ENCODE measurements at regions not wholly inside any gene's neighbourhood (a gene's known extent, or its start where the extent isn't known, plus 50 kb on each side); places are given as distances from the start of the nearest gene placed in this dataset.

GRCh38 chr6:137283940-137284810, 65.0 kb upstream of the IFNGR1 start:
- Histone ChIP-seq H2BK20ac (ENCODE audit: low read length) (no peak overlapping the region), H4K91ac (replicated peaks; ENCODE audit: insufficient read length, low read length) (no peak overlapping the region), H3K23ac (ENCODE audit: insufficient read length) (no peak overlapping the region), H2BK15ac (ENCODE audit: low read length) (no peak overlapping the region), H3K9me3 (ENCODE audit: insufficient read depth in 2 of 2, low read depth in 1 of 2, low read length in 1 of 2) (no peaks in the 10 kb centered on the region), H3K79me2 (ENCODE audit: control insufficient read depth in 1 of 2, insufficient read depth in 2 of 2, low read length in 2 of 2) (no peaks in the 10 kb centered on the region), H3K27me3 (replicated peaks in 1 of 4; ENCODE audit: control insufficient read depth in 3 of 4, extremely low read depth in 1 of 4, insufficient read depth in 3 of 4, low read length in 3 of 4) (peaks cover 0 to 2% (median 0%) of the 10 kb centered on the region in 4 experiments; a peak in 1 of 7 replicates), H3K23me2 (ENCODE audit: low read depth, low read length) (no peaks in the 10 kb centered on the region), H2BK5ac (ENCODE audit: low read depth, low read length) (no peak overlapping the region), H2BK120ac (replicated peaks; ENCODE audit: low read depth, low read length) (no peak overlapping the region), H3K9ac (replicated peaks in 1 of 4; ENCODE audit: extremely low read depth in 1 of 4, low read depth in 3 of 4, low read length in 3 of 4) (no peak overlapping the region), H3K4me1 (replicated peaks in 1 of 4; ENCODE audit: control insufficient read depth in 3 of 4, insufficient read depth in 4 of 4, low read length in 3 of 4) (no peaks in the 10 kb centered on the region), H2AK5ac (ENCODE audit: low read depth, low read length) (no peak overlapping the region), H3K14ac (ENCODE audit: insufficient read length) (no peak overlapping the region), H3K56ac (replicated peaks; ENCODE audit: insufficient read length, low read depth, low read length) (no peak overlapping the region), H3K36me3 (ENCODE audit: control insufficient read depth in 2 of 4, insufficient read depth in 4 of 4, low read length in 3 of 4) (no peaks in the 10 kb centered on the region), H3K4ac (replicated peaks; ENCODE audit: insufficient read length, low read depth, low read length) (no peak overlapping the region), H4K8ac (ENCODE audit: extremely low read depth, insufficient read depth, low read length) (no peak overlapping the region), H4K20me1 (replicated peaks in 1 of 2; ENCODE audit: control insufficient read depth in 1 of 2, insufficient read depth in 2 of 2, low read length in 2 of 2) (no peaks in the 10 kb centered on the region), H4K5ac (ENCODE audit: insufficient read length, low read depth, low read length) (no peak overlapping the region), H3K4me3 (ENCODE audit: extremely low read depth in 1 of 4, insufficient read depth in 2 of 4, low read depth in 3 of 4, low read length in 4 of 4) (no peak overlapping the region), H2AFZ (ENCODE audit: low read length) (no peak overlapping the region), H2BK12ac (ENCODE audit: low read depth, low read length) (no peak overlapping the region), H3K79me1 (ENCODE audit: low read depth, low read length) (no peaks in the 10 kb centered on the region), H3K18ac (ENCODE audit: extremely low read depth, low read length) (no peak overlapping the region), H3K4me2 (ENCODE audit: insufficient read depth in 1 of 2, low read depth in 2 of 2, low read length in 2 of 2) (no peak overlapping the region), H3K27ac (ENCODE audit: low read depth, low read length) (no peak overlapping the region)
- POLR2A ChIA-PET (ENCODE audit: partially characterized antibody) = no interaction called here
- TF ChIP-seq CBX8 (IDR thresholded peaks at IDR 0.05; ENCODE audit: borderline replicate concordance, low read depth, low read length) (no peak), SUZ12 (IDR thresholded peaks at IDR 0.05; ENCODE audit: low read length) (no peak)
- FAIRE-seq (no peak), DNase-seq (ENCODE audit: low read depth in 1 of 2, low spot score in 2 of 2) (no peak)
- CTCF ChIA-PET (ENCODE audit: partially characterized antibody) = interaction anchor here (1.4 to 1.5 kb wide), 2 partner anchors 9 to 12 kb away, joined by 4 read pairs; no protein-coding TSS in a partner anchor
- 87% methylated on average over 9 of the region's 9 CpGs; no CpG with 5 or more reads in 1 of the 2 experiments for WGBS, 2 experiments (ENCODE audit: extremely low coverage in 1 of 2, insufficient coverage in 1 of 2, insufficient read length in 1 of 2, insufficient replicate concordance in 2 of 2, low coverage in 1 of 2, low lambda C conversion rate in 2 of 2, missing lambda C conversion rate in 1 of 2)

Measured in H1 (cell line).